ENCODE measurements at regions not wholly inside any gene's neighbourhood (a gene's known extent, or its start where the extent isn't known, plus 50 kb on each side); places are given as distances from the start of the nearest gene placed in this dataset.

DNA sequence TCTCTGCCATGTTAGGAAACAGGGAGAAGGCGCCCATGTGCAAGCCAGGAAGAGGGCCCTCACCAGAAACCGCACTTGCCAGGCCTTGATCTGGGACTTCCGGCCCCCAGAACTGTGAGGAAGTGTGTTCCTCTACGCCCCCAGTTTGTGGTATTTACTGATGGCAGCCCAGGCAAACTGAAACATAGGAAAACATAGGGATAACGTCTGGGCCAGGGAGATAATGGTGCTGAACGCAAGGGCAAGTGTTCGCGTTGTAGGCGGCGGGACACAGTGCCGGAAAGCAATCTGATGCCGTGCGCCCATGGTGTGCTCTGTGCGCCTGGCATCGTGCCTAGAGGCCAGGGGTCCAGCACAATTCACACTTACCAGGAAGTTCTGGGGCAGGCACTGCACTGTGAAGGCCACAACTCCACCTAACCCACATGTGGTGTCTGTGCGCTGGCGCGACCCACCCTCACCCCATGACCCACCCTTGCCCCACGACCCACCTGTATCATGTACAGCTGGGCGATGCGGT is 53.6 kb downstream of the ARL6IP4 start:
- Histone ChIP-seq H3K4me3 (replicated peaks in 1 of 3) (no peak overlapping the region), H3K27me3 (no peaks in the 10 kb centered on the region), H3K9me3 (no peaks in the 10 kb centered on the region), H3K36me3 (no peaks in the 10 kb centered on the region), H3K27ac (no peak overlapping the region), H3K4me1 (peaks cover 0 to 14% of the 10 kb centered on the region in 2 donors)
- 91 to 92% methylated on average over 20 to 21 of the region's 21 CpGs for WGBS, 2 donors
- intact Hi-C loops (cut with DNase I) = no loop called here
- no peak for DNase-seq
- TF ChIP-seq, protein P1, sequence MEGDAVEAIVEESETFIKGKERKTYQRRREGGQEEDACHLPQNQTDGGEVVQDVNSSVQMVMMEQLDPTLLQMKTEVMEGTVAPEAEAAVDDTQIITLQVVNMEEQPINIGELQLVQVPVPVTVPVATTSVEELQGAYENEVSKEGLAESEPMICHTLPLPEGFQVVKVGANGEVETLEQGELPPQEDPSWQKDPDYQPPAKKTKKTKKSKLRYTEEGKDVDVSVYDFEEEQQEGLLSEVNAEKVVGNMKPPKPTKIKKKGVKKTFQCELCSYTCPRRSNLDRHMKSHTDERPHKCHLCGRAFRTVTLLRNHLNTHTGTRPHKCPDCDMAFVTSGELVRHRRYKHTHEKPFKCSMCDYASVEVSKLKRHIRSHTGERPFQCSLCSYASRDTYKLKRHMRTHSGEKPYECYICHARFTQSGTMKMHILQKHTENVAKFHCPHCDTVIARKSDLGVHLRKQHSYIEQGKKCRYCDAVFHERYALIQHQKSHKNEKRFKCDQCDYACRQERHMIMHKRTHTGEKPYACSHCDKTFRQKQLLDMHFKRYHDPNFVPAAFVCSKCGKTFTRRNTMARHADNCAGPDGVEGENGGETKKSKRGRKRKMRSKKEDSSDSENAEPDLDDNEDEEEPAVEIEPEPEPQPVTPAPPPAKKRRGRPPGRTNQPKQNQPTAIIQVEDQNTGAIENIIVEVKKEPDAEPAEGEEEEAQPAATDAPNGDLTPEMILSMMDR (IDR thresholded peaks at IDR 0.05) = no peak
- TF ChIP-seq POLR2A (IDR thresholded peaks at IDR 0.05) = no peak

DNA sequence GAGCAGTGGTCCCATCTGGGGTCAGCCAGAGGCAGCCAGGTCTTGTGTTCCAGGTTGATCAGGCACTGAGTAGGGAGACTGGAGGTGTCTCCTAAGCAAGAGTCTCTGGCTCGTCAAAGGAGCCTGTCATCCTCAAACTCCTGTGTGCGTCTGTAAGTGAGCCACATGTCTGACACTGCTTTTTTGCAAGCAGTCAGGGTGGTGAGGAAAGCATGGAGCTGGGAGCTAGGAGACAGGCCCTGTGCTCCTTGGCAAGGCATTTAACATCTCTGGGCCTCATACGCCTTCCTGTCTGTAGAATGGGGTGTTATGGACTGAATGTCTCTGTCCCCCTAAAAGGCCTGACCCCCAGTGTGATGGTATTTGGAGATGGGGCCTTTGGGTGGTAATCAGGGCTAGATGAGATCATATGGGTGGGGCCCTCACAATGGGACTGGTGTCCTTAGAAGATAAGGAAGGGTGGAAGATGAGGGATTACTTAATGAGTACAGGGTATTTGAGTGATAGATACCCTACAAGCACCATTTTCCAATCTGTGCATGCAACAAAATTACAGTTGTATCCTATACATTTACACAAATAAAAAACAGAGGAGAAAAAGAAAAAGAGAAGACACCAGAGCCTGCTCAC is 53.0 kb downstream of the ARL6IP4 start:
- TF ChIP-seq, protein P1 (IDR thresholded peaks at IDR 0.05) = no peak
- no peak for TF ChIP-seq POLR2A (IDR thresholded peaks at IDR 0.05)
- Histone ChIP-seq H3K27me3 (no peaks in the 10 kb centered on the region), H3K9me3 (no peaks in the 10 kb centered on the region), H3K27ac (no peak overlapping the region), H3K36me3 (no peaks in the 10 kb centered on the region), H3K4me3 (replicated peaks in 1 of 3) (no peak overlapping the region), H3K4me1 (peaks cover 0 to 18% of the 10 kb centered on the region in 2 donors)
- DNase-seq = no peak
- 92 to 100% methylated on average over 2 to 3 of the region's 3 CpGs for WGBS, 2 donors
- intact Hi-C loops (cut with DNase I) = no loop called here

GRCh38 chr12:123032736-123033391 is 52.4 kb downstream of the ARL6IP4 start:
- Histone ChIP-seq H3K27me3 (no peaks in the 10 kb centered on the region), H3K4me3 (replicated peaks in 1 of 3) (no peak overlapping the region), H3K9me3 (no peaks in the 10 kb centered on the region), H3K27ac (no peak overlapping the region), H3K4me1 (peaks cover 0 to 25% of the 10 kb centered on the region in 2 donors), H3K36me3 (no peaks in the 10 kb centered on the region)
- intact Hi-C loops (cut with DNase I) = no loop called here
- peak; percentile 58 to 78 for DNase-seq
- 33 to 61% methylated on average over 5 to 8 of the region's 8 CpGs for WGBS, 2 donors
- TF ChIP-seq, protein P1 (IDR thresholded peaks at IDR 0.05) = no peak
